ENCODE measurements at regions not wholly inside any gene's neighbourhood (a gene's known extent, or its start where the extent isn't known, plus 50 kb on each side); places are given as distances from the start of the nearest gene placed in this dataset.
"Not testable (repeated sequence)": the region's sequence is repeated elsewhere in the genome, so short reads cannot be mapped to it uniquely, and the experiment has no call there.

DNA sequence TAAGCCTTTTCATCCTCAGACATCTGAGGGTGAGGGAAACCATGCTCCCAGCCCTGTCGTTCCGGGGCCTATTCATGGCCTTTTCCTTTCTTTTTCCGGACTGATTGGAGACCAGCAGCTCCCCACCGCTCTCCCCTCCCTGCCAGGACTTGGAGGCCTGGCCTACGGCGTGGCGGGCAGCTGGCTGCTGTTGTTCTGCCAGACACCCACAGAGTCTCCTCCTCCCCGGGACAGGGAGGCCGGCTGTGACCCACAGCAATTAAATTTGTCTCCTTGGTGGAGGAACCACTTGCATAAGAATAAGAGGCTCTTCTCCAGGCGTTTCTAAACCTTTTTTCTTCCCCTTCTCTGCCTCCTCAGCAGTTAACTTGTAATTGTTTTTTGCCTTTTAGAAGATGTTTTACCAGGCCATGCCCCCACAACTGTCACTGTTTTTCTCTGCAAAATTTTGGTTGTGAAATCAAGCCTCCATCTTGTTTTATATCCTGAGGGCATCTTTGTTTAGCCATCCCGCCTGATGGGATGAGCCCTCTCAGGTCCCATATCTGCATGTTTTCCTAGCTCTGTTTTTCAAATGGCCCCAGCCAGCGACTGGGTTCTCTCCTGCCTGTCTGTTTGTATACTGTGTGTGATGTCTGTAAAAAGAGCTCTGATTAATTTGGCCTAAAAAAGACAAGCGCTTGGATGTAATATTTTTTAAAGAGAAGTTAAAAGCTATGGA is 1060.0 kb upstream of the DDX18 start:
- ATAC-seq (no peak), DNase-seq (ENCODE audit: low spot score) (no peak)
- intact Hi-C loops (cut with DNase I), result no loop called here

DNA sequence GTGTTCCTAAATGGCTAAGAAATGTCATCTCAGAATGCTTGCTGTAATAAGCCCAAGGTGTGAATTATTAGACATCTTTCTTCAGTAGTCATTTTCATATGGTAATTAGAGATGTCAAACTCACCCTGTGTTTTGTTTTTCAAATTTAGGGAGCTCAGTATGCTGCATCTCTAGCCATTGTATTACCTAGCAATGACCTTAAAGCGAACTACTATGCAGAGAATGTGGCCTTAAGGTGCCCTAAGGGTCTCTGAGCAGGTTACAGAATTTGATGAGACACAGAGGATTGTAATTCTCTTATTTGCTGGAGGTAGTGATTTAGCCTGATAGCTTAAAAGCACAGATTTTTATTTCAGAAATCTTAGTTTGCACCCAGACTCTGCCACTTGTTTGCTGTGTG is 1052.6 kb upstream of the DDX18 start:
- ATAC-seq (no peak), DNase-seq (ENCODE audit: low spot score) (no peak)
- intact Hi-C loops (cut with DNase I), result no loop called here

DNA sequence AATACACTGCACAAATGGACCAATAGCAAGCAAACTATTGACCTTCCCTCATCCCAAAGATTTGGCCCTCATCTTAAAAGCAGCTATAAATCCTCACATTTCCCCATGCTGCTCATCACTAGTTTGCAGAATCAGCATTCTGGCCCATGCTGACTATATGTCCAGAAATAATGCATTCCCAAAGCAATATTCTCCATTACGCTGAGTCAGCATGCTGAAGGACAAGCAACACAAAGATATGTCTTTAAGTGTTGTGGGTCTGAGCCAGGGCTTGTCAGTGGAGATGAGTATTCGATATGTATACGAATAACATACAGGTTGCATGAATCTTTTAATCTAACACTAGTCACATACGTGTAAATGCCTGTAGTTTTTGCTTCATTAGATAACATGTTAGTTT is 1045.0 kb upstream of the DDX18 start:
- DNase-seq (ENCODE audit: low spot score), result no peak
- ATAC-seq, result no peak
- intact Hi-C loops (cut with DNase I), result no loop called here

DNA sequence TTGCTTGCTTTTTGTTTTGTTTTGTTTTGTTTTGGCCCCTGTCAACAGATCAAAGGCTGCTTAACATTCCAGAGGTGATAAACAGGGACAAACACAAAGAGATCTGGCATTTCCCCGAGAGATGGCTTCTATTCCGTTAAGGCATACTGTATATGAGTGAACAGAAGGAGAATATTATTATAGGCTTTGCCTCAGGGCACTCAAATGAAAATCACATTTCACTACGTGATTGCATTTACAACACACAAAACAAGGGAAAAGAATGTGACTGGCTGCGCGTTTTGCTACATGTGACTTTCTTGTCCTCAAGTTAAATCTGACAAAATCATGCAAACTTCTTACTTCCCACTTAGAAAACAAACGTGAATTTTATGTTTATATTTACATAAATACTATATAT is 1037.9 kb upstream of the DDX18 start:
- intact Hi-C loops (cut with DNase I), result no loop called here
- DNase-seq (ENCODE audit: low spot score), result no peak
- no peak for ATAC-seq

- DNase-seq (ENCODE audit: low spot score) (no peak), ATAC-seq (no peak)
- intact Hi-C loops (cut with DNase I), result no loop called here
Observed at GRCh38 chr2:116787848-116788247, 1026.6 kb upstream of the DDX18 start.

GRCh38 chr2:116802671-116803070 is 1011.8 kb upstream of the DDX18 start:
- intact Hi-C loops (cut with DNase I), result no loop called here
- DNase-seq (ENCODE audit: low spot score) (no peak), ATAC-seq (no peak)

DNA sequence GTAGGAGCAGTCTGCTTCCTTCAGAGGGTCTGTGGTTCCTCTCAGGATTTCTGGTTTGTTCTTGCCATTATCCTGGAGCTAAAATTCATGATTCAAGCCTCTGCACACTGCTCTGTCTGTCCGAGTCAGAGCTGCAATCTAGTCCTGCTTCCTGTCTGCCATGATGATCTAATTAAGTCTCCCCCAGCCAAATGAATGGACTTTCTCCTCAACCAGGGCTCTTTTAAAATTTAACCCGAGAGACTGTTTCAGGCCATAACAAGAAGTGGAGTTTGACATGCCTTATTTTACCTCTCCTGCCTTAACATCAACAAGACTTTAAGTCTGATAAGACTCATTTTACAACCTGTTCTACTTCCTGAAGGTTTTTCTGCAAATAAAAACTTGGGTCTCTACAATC is 1009.6 kb upstream of the DDX18 start:
- DNase-seq (ENCODE audit: low spot score) (no peak), ATAC-seq (no peak)
- intact Hi-C loops (cut with DNase I), result no loop called here

- intact Hi-C loops (cut with DNase I); DNase-seq (ENCODE audit: low spot score); ATAC-seq: not testable (repeated sequence)
Observed at GRCh38 chr2:116806505-116806904, 1008.0 kb upstream of the DDX18 start.

DNA sequence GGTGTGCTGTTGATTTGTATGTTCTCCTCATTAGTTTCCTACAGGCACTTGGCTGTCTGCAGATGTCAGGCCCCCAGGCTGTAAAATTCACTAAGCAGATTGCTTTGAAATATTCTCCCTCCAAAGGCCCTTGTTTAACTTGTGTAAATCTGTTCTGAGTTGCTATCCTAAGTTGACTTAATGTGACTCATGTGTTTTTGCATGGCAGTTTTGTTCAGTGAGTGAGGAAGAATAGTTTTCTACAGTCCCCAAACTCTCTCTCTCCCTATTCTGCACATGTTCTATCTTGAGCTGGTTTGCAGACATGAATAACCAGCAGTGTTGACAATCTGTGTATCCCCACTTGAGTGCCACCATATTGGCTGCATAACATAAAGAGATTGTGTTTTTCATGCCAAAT is 1005.4 kb upstream of the DDX18 start:
- no peak for ATAC-seq
- no peak for DNase-seq (ENCODE audit: low spot score)
- intact Hi-C loops (cut with DNase I), result no loop called here

DNA sequence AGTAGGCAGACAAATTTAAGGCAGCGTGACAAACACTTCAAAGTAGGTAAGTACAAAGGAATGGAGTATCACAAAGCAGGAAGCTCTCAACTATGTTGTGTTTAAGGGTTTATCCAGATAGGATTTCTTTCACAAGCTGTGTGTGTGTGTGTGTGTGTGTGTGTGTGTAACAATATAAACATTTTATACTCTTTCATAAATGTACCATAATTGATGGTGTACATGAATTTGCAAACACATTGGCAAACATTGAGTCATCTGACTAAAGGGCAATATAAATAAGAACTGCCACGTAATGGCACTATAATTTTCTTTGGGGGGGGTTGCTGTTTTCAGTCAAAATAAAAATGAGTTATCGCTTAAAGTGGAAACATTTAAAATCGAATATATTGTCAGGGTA is 1004.4 kb upstream of the DDX18 start:
- intact Hi-C loops (cut with DNase I), result no loop called here
- DNase-seq (ENCODE audit: low spot score) (no peak), ATAC-seq (no peak)

DNA sequence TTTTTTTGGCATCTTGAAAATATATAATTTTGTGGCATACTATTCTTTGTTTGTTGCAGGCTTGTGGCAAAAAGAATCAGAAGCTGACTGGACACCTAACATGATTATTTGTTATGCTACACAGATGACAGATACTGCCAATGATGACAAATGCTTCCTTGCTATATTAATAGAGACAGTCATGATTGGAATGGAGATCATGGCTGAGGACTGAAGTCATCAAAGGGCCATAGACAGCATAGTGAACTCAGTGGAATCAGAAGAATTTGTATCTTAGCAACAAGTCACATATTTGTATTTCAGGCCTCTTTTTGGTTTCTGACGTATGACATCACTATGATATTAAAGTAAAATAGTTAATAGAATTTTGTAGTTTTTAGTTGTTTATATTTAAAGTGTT is 1003.8 kb upstream of the DDX18 start:
- ATAC-seq (no peak), DNase-seq (ENCODE audit: low spot score) (no peak)
- intact Hi-C loops (cut with DNase I), result no loop called here

- no peak for DNase-seq (ENCODE audit: low spot score)
- intact Hi-C loops (cut with DNase I), result no loop called here
Observed at GRCh38 chr2:116819355-116819754, 995.1 kb upstream of the DDX18 start.

GRCh38 chr2:116820986-116821385 is 993.5 kb upstream of the DDX18 start:
- ATAC-seq, result no peak
- DNase-seq (ENCODE audit: low spot score), result no peak
- intact Hi-C loops (cut with DNase I), result no loop called here

More at GRCh38 chr2:116819355-116819754, 995.1 kb upstream of the DDX18 start:
- ATAC-seq, result no peak

- DNase-seq (ENCODE audit: low spot score); intact Hi-C loops (cut with DNase I); ATAC-seq: not testable (repeated sequence)
Observed at GRCh38 chr2:116829543-116829942, 984.9 kb upstream of the DDX18 start.

DNA sequence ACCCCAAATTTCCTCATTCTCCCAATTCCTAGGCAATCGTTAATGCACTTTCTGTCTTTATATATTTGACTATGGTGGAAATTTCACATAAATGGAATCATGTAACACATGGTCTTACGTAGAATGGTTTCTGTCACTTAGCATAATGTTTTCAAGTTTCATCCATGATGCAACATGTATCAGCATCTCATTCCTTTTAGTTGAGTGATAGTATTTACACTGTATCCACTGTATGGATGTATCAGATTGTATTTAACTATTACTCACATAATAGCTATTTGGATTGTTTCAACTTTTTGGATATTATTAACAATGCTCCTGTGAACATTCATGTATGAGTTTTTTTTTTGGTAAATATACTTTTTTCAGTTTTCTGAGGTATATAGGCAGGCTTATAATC is 982.3 kb upstream of the DDX18 start:
- intact Hi-C loops (cut with DNase I), result no loop called here
- no peak for ATAC-seq

DNA sequence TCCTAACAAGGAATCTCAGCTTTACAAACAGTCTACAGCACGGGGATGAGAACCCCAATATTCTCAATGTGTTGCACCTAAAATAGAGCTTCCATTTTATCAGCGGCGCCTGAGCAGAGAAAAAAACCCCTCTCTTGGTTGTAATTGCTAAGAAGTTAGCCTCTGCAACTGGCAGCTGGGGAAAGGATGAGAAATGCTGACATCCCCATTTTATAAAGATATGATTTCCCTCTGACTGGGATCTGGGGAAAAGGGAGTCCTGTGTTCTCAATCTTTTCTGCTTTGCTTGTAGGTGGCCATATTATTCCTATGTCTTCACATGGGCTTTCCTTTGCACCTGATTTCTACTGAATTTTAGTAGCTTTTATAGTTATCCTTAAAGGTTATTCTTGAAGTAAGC is 981.4 kb upstream of the DDX18 start:
- ATAC-seq, result no peak
- intact Hi-C loops (cut with DNase I), result no loop called here

More for the DNA sequence above, 982.3 kb upstream of the DDX18 start:
- DNase-seq (ENCODE audit: low spot score), result no peak

DNA sequence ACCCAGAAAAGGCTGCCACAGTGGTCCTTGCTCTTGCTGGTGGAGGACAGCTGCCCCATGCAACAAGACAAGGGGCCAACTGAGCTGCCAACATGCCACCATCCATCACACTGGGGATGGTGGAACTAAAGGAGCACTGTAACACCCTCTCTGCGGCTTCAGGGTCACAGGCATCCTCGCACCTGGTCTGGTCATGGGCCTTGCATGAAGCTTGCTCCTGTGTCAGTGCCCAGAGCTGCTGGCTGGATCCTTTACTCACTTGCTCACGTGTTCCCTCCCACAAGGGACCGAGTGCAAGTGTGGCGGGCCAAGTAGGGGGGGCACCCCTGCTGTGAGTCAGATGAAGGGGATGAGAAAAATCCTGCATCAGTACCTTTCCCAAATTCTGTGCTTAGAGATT is 972.3 kb upstream of the DDX18 start:
- intact Hi-C loops (cut with DNase I), result no loop called here
- ATAC-seq, result no peak
- DNase-seq (ENCODE audit: low spot score), result no peak

More for the DNA sequence above, 981.4 kb upstream of the DDX18 start:
- DNase-seq (ENCODE audit: low spot score), result no peak

DNA sequence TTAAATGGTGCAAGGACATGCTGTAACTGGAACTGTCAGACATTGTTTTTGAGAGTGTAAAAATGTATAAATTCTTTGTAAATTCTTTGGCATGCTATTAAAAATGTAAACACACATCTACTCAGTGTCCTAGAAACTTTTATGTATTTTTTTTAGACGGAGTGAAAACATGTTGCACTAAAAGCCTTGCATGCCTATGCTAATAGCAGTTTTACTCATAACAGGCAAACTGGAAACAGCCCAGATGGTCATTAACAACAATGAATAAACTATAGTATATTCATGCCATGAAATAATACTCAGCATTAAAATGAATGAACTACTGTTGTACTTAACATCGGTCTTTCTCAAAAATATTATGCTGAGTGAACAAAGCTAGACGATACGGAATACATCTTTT is 954.8 kb upstream of the DDX18 start:
- intact Hi-C loops (cut with DNase I), result no loop called here
- ATAC-seq, result no peak

GRCh38 chr2:116874021-116874420 is 940.5 kb upstream of the DDX18 start:
- no peak for DNase-seq (ENCODE audit: low spot score)
- intact Hi-C loops (cut with DNase I), result loop anchor here (10.0 kb wide), 1 partner anchor 1191 kb away; no protein-coding TSS in a partner anchor
- no peak for ATAC-seq

More for the DNA sequence above, 954.8 kb upstream of the DDX18 start:
- no peak for DNase-seq (ENCODE audit: low spot score)

DNA sequence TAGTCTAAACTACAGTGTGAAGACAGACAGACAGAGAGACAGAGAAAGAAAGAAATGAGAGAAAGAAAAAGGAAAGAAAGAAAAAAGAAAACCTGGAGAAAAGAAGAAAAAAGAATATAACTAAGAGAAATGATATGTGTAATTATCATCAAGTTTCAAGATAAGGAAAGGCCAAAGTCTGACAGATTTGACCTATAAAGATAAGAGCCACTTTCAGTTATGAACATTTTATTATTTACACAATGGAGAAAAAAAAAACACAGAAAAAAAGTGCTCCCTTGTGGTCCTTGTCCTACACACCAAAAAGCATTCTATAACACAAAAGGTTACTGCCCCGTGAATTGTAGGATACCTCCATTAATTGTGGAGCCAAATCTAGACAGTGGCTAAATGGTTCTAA is 937.2 kb upstream of the DDX18 start:
- no peak for DNase-seq (ENCODE audit: low spot score)

GRCh38 chr2:116877944-116878343 is 936.5 kb upstream of the DDX18 start:
- intact Hi-C loops (cut with DNase I), result loop anchor here (10.0 kb wide), 1 partner anchor 1187 kb away; no protein-coding TSS in a partner anchor
- no peak for DNase-seq (ENCODE audit: low spot score)
- no peak for ATAC-seq

More for the DNA sequence above, 937.2 kb upstream of the DDX18 start:
- ATAC-seq, result no peak
- intact Hi-C loops (cut with DNase I), result loop anchor here (10.0 kb wide), 1 partner anchor 1188 kb away; no protein-coding TSS in a partner anchor

All from sciatic nerve (tissue), 2 donors.